ENCODE measurements at regions not wholly inside any gene's neighbourhood (a gene's known extent, or its start where the extent isn't known, plus 50 kb on each side); places are given as distances from the start of the nearest gene placed in this dataset.

- no peak overlapping the region for H3K4me3 ChIP-seq (ENCODE audit: low read length)
- no peak for TF ChIP-seq CTCF (conservative IDR thresholded peaks at IDR 0.05; ENCODE audit: low read length)
- no peak for DNase-seq (ENCODE audit: low read depth)
These were observed 71.0 kb downstream of the SEM1 start for GRCh38 chr7:96638669-96639068.

DNA sequence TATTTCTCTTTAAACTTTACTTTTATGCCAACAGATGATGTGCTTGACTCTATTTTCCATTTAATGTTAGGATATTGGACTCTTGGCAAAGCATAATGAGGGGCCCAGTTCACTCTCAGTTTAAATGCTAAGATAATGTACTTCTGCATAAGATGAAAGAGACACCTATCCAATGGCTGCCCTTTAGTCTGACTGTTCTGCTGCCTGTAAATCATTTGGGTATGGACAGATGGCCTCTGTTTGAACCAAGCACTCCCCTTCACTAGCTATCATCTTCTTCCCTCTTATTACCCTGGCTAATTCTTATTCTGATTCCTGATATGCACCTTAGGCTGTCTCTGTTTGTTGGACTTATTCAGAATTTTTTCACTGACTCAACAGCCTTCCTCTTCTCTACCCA is 72.1 kb downstream of the SEM1 start:
- no peak for TF ChIP-seq CTCF (conservative IDR thresholded peaks at IDR 0.05; ENCODE audit: low read length)
- no peak for DNase-seq (ENCODE audit: low read depth)
- no peak overlapping the region for H3K4me3 ChIP-seq (ENCODE audit: low read length)

GRCh38 chr7:96636979-96637378 is 72.7 kb downstream of the SEM1 start:
- peak; percentile 3 for DNase-seq (ENCODE audit: low read depth)
- no peak overlapping the region for H3K4me3 ChIP-seq (ENCODE audit: low read length)
- TF ChIP-seq CTCF (conservative IDR thresholded peaks at IDR 0.05; ENCODE audit: low read length), result no peak

GRCh38 chr7:96636342-96636860 is 73.2 kb downstream of the SEM1 start:
- H3K4me3 ChIP-seq (ENCODE audit: low read length), result no peak overlapping the region
- peak; percentile 86 for DNase-seq (ENCODE audit: low read depth)
- TF ChIP-seq CTCF (conservative IDR thresholded peaks at IDR 0.05; ENCODE audit: low read length), result no peak

DNA sequence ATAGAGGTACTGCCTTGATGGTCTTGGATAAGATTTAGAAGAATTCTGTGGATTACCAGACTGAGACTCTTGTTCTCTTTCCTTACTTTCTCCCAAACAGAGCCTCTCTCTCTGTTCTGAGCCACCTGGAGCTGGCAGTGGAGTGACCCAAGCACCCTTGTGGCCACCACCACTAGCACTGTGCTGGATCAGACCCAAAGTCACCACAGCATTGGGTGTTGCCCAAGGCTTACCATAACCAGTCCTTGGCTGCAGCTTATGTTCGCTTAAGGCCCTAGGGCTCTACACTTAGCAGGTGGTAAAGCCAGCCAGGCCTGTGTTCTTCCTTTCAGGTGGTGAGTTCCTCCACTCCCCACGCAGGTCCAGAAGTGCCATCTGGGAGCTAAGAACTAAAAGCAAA is 79.8 kb downstream of the SEM1 start:
- no peak overlapping the region for H3K4me3 ChIP-seq (ENCODE audit: low read length)
- DNase-seq (ENCODE audit: low read depth), result no peak
- no peak for TF ChIP-seq CTCF (conservative IDR thresholded peaks at IDR 0.05; ENCODE audit: low read length)

GRCh38 chr7:96624954-96625353 is 84.7 kb downstream of the SEM1 start:
- no peak for TF ChIP-seq CTCF (conservative IDR thresholded peaks at IDR 0.05; ENCODE audit: low read length)
- H3K4me3 ChIP-seq (ENCODE audit: low read length), result no peak overlapping the region
- DNase-seq (ENCODE audit: low read depth), result no peak

- no peak for DNase-seq (ENCODE audit: low read depth)
- no peak overlapping the region for H3K4me3 ChIP-seq (ENCODE audit: low read length)
- TF ChIP-seq CTCF (conservative IDR thresholded peaks at IDR 0.05; ENCODE audit: low read length), result no peak
These were observed 87.7 kb downstream of the SEM1 start for GRCh38 chr7:96621932-96622331.

Measured in AG10803 (cell line).